CD4-positive, alpha-beta T cell (primary cell): ENCODE measurements at regions not wholly inside any gene's neighbourhood (a gene's known extent, or its start where the extent isn't known, plus 50 kb on each side); places are given as distances from the start of the nearest gene placed in this dataset.

Source experiments
- ATAC-seq: fragments of 200-7000 bp; cut with Tn5 transposase; one replicate; pipeline ENCODE4 v1.10.0; 2022; ENCODE audit warnings: mild to moderate bottlenecking; ENCODE audit not compliant: poor library complexity
- CTCF ChIA-PET: fragments of 350-600 bp; sonication (Branson Sonifier 250); formaldehyde crosslinking; loops from one replicate; lab custom pipeline; 2021; ENCODE audit warnings: antibody characterized with exemption, inconsistent platforms; lab: Charles Lee
- POLR2A ChIA-PET: fragments of 350-600 bp; sonication (Branson Sonifier 250); formaldehyde crosslinking; loops from one replicate; lab custom pipeline; 2021; ENCODE audit warnings: antibody characterized with exemption, inconsistent platforms; lab: Charles Lee
- DNase-seq, 14 experiments: peaks; one replicate each; pipeline ENCODE4 v3.0.0-alpha.2; 2013 to 2020; ENCODE audit warnings: mixed read lengths in 2 of 14
- H3K27ac ChIP-seq, 2 donors: one replicate each; pipeline versions ENCODE4 v1.5.1 to v1.7.0; 2013; ENCODE audit warnings: low read length in 2 of 2, low read depth in 1 of 2, mild to moderate bottlenecking in 1 of 2
- H3K27me3 ChIP-seq, 2 experiments: 1 replicate in 1 of 2; 2 replicates in 1 of 2; pipeline versions ENCODE4 v1.6.1 to v1.7.0; 2013; ENCODE audit warnings: low read length in 2 of 2, control low read depth in 1 of 2, mild to moderate bottlenecking in 1 of 2, moderate library complexity in 1 of 2; ENCODE audit not compliant: insufficient read depth in 2 of 2, control insufficient read depth in 1 of 2
- H3K36me3 ChIP-seq: one replicate; pipeline ENCODE4 v1.6.1; 2013; ENCODE audit warnings: low read length, control low read depth; ENCODE audit not compliant: insufficient read depth
- H3K4me1 ChIP-seq: one replicate; pipeline ENCODE4 v1.6.1; 2013; ENCODE audit warnings: low read length, control low read depth; ENCODE audit not compliant: insufficient read depth
- H3K4me3 ChIP-seq: one replicate; pipeline ENCODE4 v1.5.1; 2013; ENCODE audit warnings: mild to moderate bottlenecking, low read length, moderate library complexity
- H3K9me3 ChIP-seq, 2 experiments: 1 replicate in 1 of 2; 2 replicates in 1 of 2; pipeline versions ENCODE4 v1.6.1 to v1.7.0; 2013; ENCODE audit warnings: low read length in 2 of 2, mild to moderate bottlenecking in 2 of 2, control low read depth in 1 of 2, moderate library complexity in 1 of 2; ENCODE audit not compliant: control insufficient read depth in 1 of 2, insufficient read depth in 1 of 2
- H3K27ac Mint-ChIP-seq: one replicate; pipeline ENCODE4 v1.8.0; 2020; ENCODE audit warnings: mixed read lengths
- H3K27me3 Mint-ChIP-seq: one replicate; pipeline ENCODE4 v1.8.0; 2021; ENCODE audit warnings: mixed read lengths
- H3K36me3 Mint-ChIP-seq: one replicate; pipeline ENCODE4 v1.8.0; 2021; ENCODE audit warnings: low read depth, mixed read lengths
- H3K4me1 Mint-ChIP-seq: one replicate; pipeline ENCODE4 v1.8.0; 2021; ENCODE audit warnings: low read depth, mixed read lengths
- H3K4me3 Mint-ChIP-seq: one replicate; pipeline ENCODE4 v1.8.0; 2020; ENCODE audit warnings: mild to moderate bottlenecking, mixed read lengths
- H3K9me3 Mint-ChIP-seq: one replicate; pipeline ENCODE4 v1.8.0; 2020; ENCODE audit warnings: mixed read lengths
- CTCF ChIP-seq: fragments of 200-600 bp; IDR thresholded peaks from one replicate; pipeline ENCODE4 v1.8.0; 2022; ENCODE audit warnings: antibody characterized with exemption, mild to moderate bottlenecking
- intact Hi-C, 2 experiments: fragments of 100-400 bp; cut with DNase I in 1 of 2; cut with micrococcal nuclease in 1 of 2; formaldehyde crosslinking; loops; one replicate each; pipeline versions ENCODE4 v1.15.1 to v1.9.0; 2023 to 2025; cut with DNase I, micrococcal nuclease

GRCh38 chr15:97114900-97115760 lies 784.6 kb downstream of the NR2F2 start:
- no peak overlapping the region for H3K4me3 ChIP-seq
- CTCF ChIA-PET: no interaction called here
- H3K4me1 ChIP-seq: no peaks in the 10 kb centered on the region
- H3K4me1 Mint-ChIP-seq: no peaks in the 10 kb centered on the region
- no peak overlapping the region for H3K27ac ChIP-seq
- no peak overlapping the region for H3K27ac Mint-ChIP-seq
- H3K36me3 ChIP-seq: no peaks in the 10 kb centered on the region
- POLR2A ChIA-PET: no interaction called here
- H3K4me3 Mint-ChIP-seq: no peak overlapping the region
- no peaks in the 10 kb centered on the region for H3K27me3 ChIP-seq
- intact Hi-C loops: no loop called here
- no peaks in the 10 kb centered on the region for H3K36me3 Mint-ChIP-seq
- peaks cover 10% of the 10 kb centered on the region for H3K9me3 Mint-ChIP-seq
- ATAC-seq (no peak), DNase-seq (no peak)
- TF ChIP-seq CTCF: no peak
- no peaks in the 10 kb centered on the region for H3K27me3 Mint-ChIP-seq
- H3K9me3 ChIP-seq: peaks cover 0 to 10% of the 10 kb centered on the region in 2 experiments

GRCh38 chr15:97115761-97116070 lies 785.2 kb downstream of the NR2F2 start:
- POLR2A ChIA-PET: no interaction called here
- H3K27me3 Mint-ChIP-seq: no peaks in the 10 kb centered on the region
- no peaks in the 10 kb centered on the region for H3K4me1 Mint-ChIP-seq
- TF ChIP-seq CTCF: no peak
- no peak for DNase-seq
- peaks cover 16% of the 10 kb centered on the region for H3K9me3 Mint-ChIP-seq
- Histone ChIP-seq H3K36me3 (no peaks in the 10 kb centered on the region), H3K4me1 (no peaks in the 10 kb centered on the region), H3K27me3 (no peaks in the 10 kb centered on the region), H3K27ac (no peak overlapping the region), H3K9me3 (peaks cover 0 to 10% of the 10 kb centered on the region in 2 experiments), H3K4me3 (no peak overlapping the region)
- intact Hi-C loops: no loop called here
- no peak for ATAC-seq
- no peak overlapping the region for H3K27ac Mint-ChIP-seq
- H3K36me3 Mint-ChIP-seq: no peaks in the 10 kb centered on the region
- H3K4me3 Mint-ChIP-seq: no peak overlapping the region
- CTCF ChIA-PET: no interaction called here

- no peak for ATAC-seq
- CTCF ChIA-PET: no interaction called here
- no peaks in the 10 kb centered on the region for H3K4me1 ChIP-seq
- H3K36me3 Mint-ChIP-seq: no peaks in the 10 kb centered on the region
- H3K27ac ChIP-seq: no peak overlapping the region
- H3K4me3 Mint-ChIP-seq: no peak overlapping the region
- TF ChIP-seq CTCF: no peak
- intact Hi-C loops: no loop called here
- H3K27me3 ChIP-seq: no peaks in the 10 kb centered on the region
- no peaks in the 10 kb centered on the region for H3K4me1 Mint-ChIP-seq
- no peak overlapping the region for H3K4me3 ChIP-seq
- H3K36me3 ChIP-seq: no peaks in the 10 kb centered on the region
- H3K9me3 ChIP-seq: peaks cover 0 to 4% of the 10 kb centered on the region in 2 experiments
- H3K9me3 Mint-ChIP-seq: peaks cover 16% of the 10 kb centered on the region
- no peaks in the 10 kb centered on the region for H3K27me3 Mint-ChIP-seq
- no peak for DNase-seq
- no peak overlapping the region for H3K27ac Mint-ChIP-seq
- POLR2A ChIA-PET: no interaction called here
Observed at GRCh38 chr15:97124790-97125189, 794.3 kb downstream of the NR2F2 start.
